Heart right ventricle (tissue), 16 donors: ENCODE measurements at regions not wholly inside any gene's neighbourhood (a gene's known extent, or its start where the extent isn't known, plus 50 kb on each side); places are given as distances from the start of the nearest gene placed in this dataset.

Source experiments
- ATAC-seq, 8 donors: fragments of 200-7000 bp; cut with Tn5 transposase; one replicate each; pipeline ENCODE4 v1.9.1; 2020; ENCODE audit warnings: mild to moderate bottlenecking in 8 of 8, moderate library complexity in 8 of 8, moderate number of reproducible peaks in 1 of 8
- DNase-seq, 2 donors: peaks; one replicate each; pipeline ENCODE4 v3.0.0-alpha.2; 2020
- H3K27ac ChIP-seq, 10 donors: fragments of 200-600 bp; sonication (generic) in 2 of 10; one replicate each; pipeline versions ENCODE4 v1.5.0 to v1.8.0; 2020 to 2022; ENCODE audit warnings: mild to moderate bottlenecking in 3 of 10
- H3K27me3 ChIP-seq, 7 donors: fragments of 200-600 bp; one replicate each; pipeline ENCODE4 v1.8.0; 2021 to 2022; ENCODE audit warnings: mild to moderate bottlenecking in 2 of 7
- H3K36me3 ChIP-seq, 9 donors: fragments of 200-600 bp; sonication (generic) in 1 of 9; one replicate each; pipeline versions ENCODE4 v1.5.0 to v1.8.0; 2020 to 2022; ENCODE audit warnings: mild to moderate bottlenecking in 2 of 9
- H3K4me1 ChIP-seq, 9 donors: fragments of 200-600 bp; sonication (generic) in 1 of 9; one replicate each; pipeline versions ENCODE4 v1.5.0 to v1.8.0; 2020 to 2022; ENCODE audit warnings: mild to moderate bottlenecking in 4 of 9
- H3K4me3 ChIP-seq, 10 donors: fragments of 200-600 bp; sonication (generic) in 2 of 10; one replicate each; pipeline versions ENCODE4 v1.5.0 to v1.8.0; 2020 to 2022; ENCODE audit warnings: mild to moderate bottlenecking in 7 of 10, moderate library complexity in 2 of 10
- H3K9me3 ChIP-seq, 11 donors: fragments of 200-600 bp in 10 of 11; sonication (generic) in 2 of 11; one replicate each; pipeline versions ENCODE4 v1.5.0 to v1.8.0; 2013 to 2022; ENCODE audit warnings: mild to moderate bottlenecking in 2 of 11, control low read depth in 1 of 11, moderate library complexity in 1 of 11
- CTCF ChIP-seq, 9 donors: fragments of 200-600 bp; sonication (generic) in 2 of 9; IDR thresholded peaks; one replicate each; pipeline versions ENCODE4 v1.5.0 to v1.8.0; 2021 to 2022; ENCODE audit warnings: antibody characterized with exemption in 9 of 9, mild to moderate bottlenecking in 5 of 9, moderate library complexity in 1 of 9
- WGBS, 2 donors: extraction: QIAGEN DNeasy Blood & Tissue Kit; methylation state at CpG; one replicate each; pipeline ENCODE4 v1.1.7; 2013; ENCODE audit warnings: inconsistent platforms in 1 of 2; 5-methylcytosine and 5-hydroxymethylcytosine counted together
- intact Hi-C, 10 donors: fragments of 100-400 bp; cut with DNase I; formaldehyde crosslinking; loops; one replicate each; pipeline versions ENCODE4 v1.11.1 to v1.14.2; 2022
- donor health status: Arrhythmogenic right ventricular cardiomyopathy.
- donor health status: ischemic (EF 13 %, LVEDD 7.1; RV severe dilation, severe dysfunction).
- donor health status: healthy with polysubstance abuse.
- donor health status: DM: no; HTN: yes; CAD: no.
- donor health status: DM: no; HTN: no; CAD: no.
- donor health status: ischemic (EF 25% LVEDD 6.9; RV normal size, moderate dysfunction).
- donor health status: ischemic (EF 25% LVEDD 5.7; RV mildly dilated, moderate dysfunction).
- donor health status: healthy.
- donor health status: DM: yes; HTN: yes; CAD: no.
- donor health status: Ischemic cardiomyopathy.
- donor health status: ischemic (EF 35%, LVEDD 5.7; RV mildly dilated, moderate dysfunction).
- donor health status: nonischemic (EF 11% LVEDD 7.7; RV severe dilation, severe dysfunction).
- donor health status: DM: yes; HTN: yes; CAD: no.
- donor health status: PGD.
- donor health status: ischemic (EF 29% LVEDD 5.4; RV normal size, mild dysfunction).
- donor health status: nonischemic (EF 23%, LVEDD 6.1; RV moderate dilation, normal function).

DNA sequence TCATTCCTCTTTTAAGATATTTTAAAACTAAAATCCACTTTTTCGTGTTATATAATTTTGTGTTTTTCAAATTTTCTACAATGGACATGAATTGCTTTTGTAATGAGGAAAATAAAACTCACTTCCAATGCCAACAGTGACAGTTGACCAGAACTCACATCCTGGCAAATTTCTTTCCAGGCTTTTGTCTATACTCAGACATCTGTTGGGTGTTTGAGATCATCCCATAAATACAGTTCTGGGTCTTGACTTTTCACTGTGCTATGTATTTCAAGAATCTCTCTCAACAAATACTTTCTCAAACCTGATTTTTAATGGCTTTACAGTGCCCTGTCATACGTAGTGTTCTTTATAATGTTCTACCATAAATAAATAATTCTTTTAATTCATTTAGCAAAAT lies 57.6 kb downstream of the RPL37A start:
- WGBS, 2 donors = 92 to 94% methylated on average over 2 of the region's 2 CpGs
- Histone ChIP-seq H3K4me1 (peaks cover 8 to 53% (median 28%) of the 10 kb centered on the region in 9 donors), H3K4me3 (no peak overlapping the region), H3K27me3 (no peaks in the 10 kb centered on the region), H3K9me3 (no peaks in the 10 kb centered on the region), H3K27ac (peak overlapping the region in 2 of 10 donors; percentile 72 to 74), H3K36me3 (no peaks in the 10 kb centered on the region)
- DNase-seq (no peak), ATAC-seq (no peak)
- intact Hi-C loops = no loop called here
- TF ChIP-seq CTCF (IDR thresholded peaks at IDR 0.05) = no peak

- Histone ChIP-seq H3K4me1 (peaks cover 8 to 51% (median 28%) of the 10 kb centered on the region in 9 donors), H3K36me3 (no peaks in the 10 kb centered on the region), H3K9me3 (no peaks in the 10 kb centered on the region), H3K4me3 (no peak overlapping the region), H3K27me3 (no peaks in the 10 kb centered on the region), H3K27ac (peak overlapping the region in 5 of 10 donors; percentile 3 to 74 (median 42))
- WGBS, 2 donors = 68 to 73% methylated on average over 7 of the region's 7 CpGs
- ATAC-seq (peak in 5 of 8 donors; percentile 3 to 24 (median 23)), DNase-seq (no peak)
- TF ChIP-seq CTCF (IDR thresholded peaks at IDR 0.05) = no peak
- intact Hi-C loops = no loop called here
Measured at GRCh38 chr2:216557413-216557812, 58.8 kb downstream of the RPL37A start.

GRCh38 chr2:216557820-216558219 lies 59.2 kb downstream of the RPL37A start:
- peak overlapping the region in 3 of 10 donors; percentile 3 to 74 (median 42) for H3K27ac ChIP-seq
- H3K36me3 ChIP-seq = no peaks in the 10 kb centered on the region
- DNase-seq (no peak), ATAC-seq (no peak)
- no peaks in the 10 kb centered on the region for H3K27me3 ChIP-seq
- TF ChIP-seq CTCF (IDR thresholded peaks at IDR 0.05) = no peak
- peaks cover 8 to 51% (median 28%) of the 10 kb centered on the region in 9 donors for H3K4me1 ChIP-seq
- H3K4me3 ChIP-seq = no peak overlapping the region
- 30 to 51% methylated on average over 1 of the region's 1 CpG for WGBS, 2 donors
- no peaks in the 10 kb centered on the region for H3K9me3 ChIP-seq
- intact Hi-C loops = no loop called here

GRCh38 chr2:216559625-216560156 lies 61.0 kb downstream of the RPL37A start:
- H3K4me1 ChIP-seq = peaks cover 8 to 44% (median 23%) of the 10 kb centered on the region in 9 donors
- ATAC-seq = no peak
- DNase-seq = no peak

More at GRCh38 chr2:216559625-216560156, 61.0 kb downstream of the RPL37A start:
- Histone ChIP-seq H3K9me3 (no peaks in the 10 kb centered on the region), H3K27me3 (no peaks in the 10 kb centered on the region), H3K36me3 (no peaks in the 10 kb centered on the region), H3K4me3 (no peak overlapping the region), H3K27ac (no peak overlapping the region)
- intact Hi-C loops = no loop called here
- no peak for TF ChIP-seq CTCF (IDR thresholded peaks at IDR 0.05)
- 76 to 81% methylated on average over 3 of the region's 3 CpGs for WGBS, 2 donors
